Transverse colon (tissue), 3 donors: ENCODE measurements at regions not wholly inside any gene's neighbourhood (a gene's known extent, or its start where the extent isn't known, plus 50 kb on each side); places are given as distances from the start of the nearest gene placed in this dataset.

Experiments used
- EP300 ChIP-seq: sonication (generic); formaldehyde crosslinking; IDR thresholded peaks from one replicate; pipeline ENCODE4 v1.6.1; 2017; ENCODE audit warnings: antibody characterized with exemption, low read depth
- POLR2A ChIP-seq: fragments of 450-650 bp; IDR thresholded peaks from one replicate; pipeline ENCODE4 v1.6.1; 2016; ENCODE audit warnings: antibody characterized with exemption, mild to moderate bottlenecking, moderate library complexity
- TF ChIP-seq, protein P1 (sequence below), 5 experiments: fragments of 200-600 bp in 3 of 5; fragments of 450-650 bp in 2 of 5; sonication (generic) in 3 of 5; IDR thresholded peaks; 1 replicate in 2 of 5; 2 replicates in 3 of 5; pipeline ENCODE4 v1.5.1; 2016 to 2017; ENCODE audit warnings: antibody characterized with exemption in 5 of 5, inconsistent platforms in 3 of 5, mild to moderate bottlenecking in 2 of 5, moderate library complexity in 1 of 5

DNA sequence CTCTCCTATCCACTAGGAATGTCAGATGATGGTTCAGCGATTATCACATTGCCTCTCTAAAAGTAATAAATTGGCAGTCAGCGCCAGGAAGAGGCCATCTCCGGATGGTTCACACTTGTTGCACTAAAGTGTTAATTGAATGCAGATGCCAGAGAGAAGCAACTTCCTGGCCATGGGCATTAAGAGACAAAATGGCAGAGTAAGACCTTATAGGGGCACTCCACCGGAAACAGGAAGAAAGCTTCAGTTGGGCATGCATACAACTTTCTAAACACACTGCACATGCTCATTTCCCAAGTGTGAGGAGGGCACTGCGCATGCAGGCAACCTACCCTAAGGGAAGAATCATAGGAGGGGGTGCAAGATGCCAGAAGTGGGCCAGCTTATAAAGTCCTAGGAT lies 71.7 kb upstream of the AUTS2 start:
- TF ChIP-seq, protein P1, sequence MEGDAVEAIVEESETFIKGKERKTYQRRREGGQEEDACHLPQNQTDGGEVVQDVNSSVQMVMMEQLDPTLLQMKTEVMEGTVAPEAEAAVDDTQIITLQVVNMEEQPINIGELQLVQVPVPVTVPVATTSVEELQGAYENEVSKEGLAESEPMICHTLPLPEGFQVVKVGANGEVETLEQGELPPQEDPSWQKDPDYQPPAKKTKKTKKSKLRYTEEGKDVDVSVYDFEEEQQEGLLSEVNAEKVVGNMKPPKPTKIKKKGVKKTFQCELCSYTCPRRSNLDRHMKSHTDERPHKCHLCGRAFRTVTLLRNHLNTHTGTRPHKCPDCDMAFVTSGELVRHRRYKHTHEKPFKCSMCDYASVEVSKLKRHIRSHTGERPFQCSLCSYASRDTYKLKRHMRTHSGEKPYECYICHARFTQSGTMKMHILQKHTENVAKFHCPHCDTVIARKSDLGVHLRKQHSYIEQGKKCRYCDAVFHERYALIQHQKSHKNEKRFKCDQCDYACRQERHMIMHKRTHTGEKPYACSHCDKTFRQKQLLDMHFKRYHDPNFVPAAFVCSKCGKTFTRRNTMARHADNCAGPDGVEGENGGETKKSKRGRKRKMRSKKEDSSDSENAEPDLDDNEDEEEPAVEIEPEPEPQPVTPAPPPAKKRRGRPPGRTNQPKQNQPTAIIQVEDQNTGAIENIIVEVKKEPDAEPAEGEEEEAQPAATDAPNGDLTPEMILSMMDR (IDR thresholded peaks at IDR 0.05), result no peak
- TF ChIP-seq POLR2A (no peak), EP300 (no peak)
